DND-41 (cell line): ENCODE measurements at regions not wholly inside any gene's neighbourhood (a gene's known extent, or its start where the extent isn't known, plus 50 kb on each side); places are given as distances from the start of the nearest gene placed in this dataset.

Experiments
- ATAC-seq: fragments of 200-7000 bp; cut with Tn5 transposase; 3 replicates; pipeline ENCODE4 v1.9.1; 2021; ENCODE audit warnings: low read depth; ENCODE audit not compliant: insufficient read depth
- DNase-seq: peaks from one replicate; pipeline ENCODE4 v3.0.0-alpha.2; 2020
- H2AFZ ChIP-seq: 2 replicates; pipeline ENCODE4 v1.6.0; 2012; ENCODE audit warnings: low read depth, low read length
- H3K27ac ChIP-seq: 2 replicates; pipeline ENCODE4 v1.5.1; 2012; ENCODE audit warnings: low read length, inconsistent platforms
- H3K27me3 ChIP-seq: fragments of 200-600 bp; sonication (generic); 2 replicates; pipeline ENCODE4 v1.6.0; 2012; ENCODE audit warnings: low read length, mild to moderate bottlenecking, inconsistent platforms; ENCODE audit not compliant: insufficient read depth, poor library complexity
- H3K36me3 ChIP-seq: 2 replicates; pipeline ENCODE4 v1.5.1; 2012; ENCODE audit warnings: low read length, inconsistent platforms; ENCODE audit not compliant: insufficient read depth
- H3K4me1 ChIP-seq: 2 replicates; pipeline ENCODE4 v1.5.1; 2012; ENCODE audit warnings: mild to moderate bottlenecking, low read length; ENCODE audit not compliant: insufficient read depth
- H3K4me2 ChIP-seq: 2 replicates; pipeline ENCODE4 v1.6.0; 2012; ENCODE audit warnings: mild to moderate bottlenecking, moderate library complexity, low read length, inconsistent platforms; ENCODE audit not compliant: insufficient read depth
- H3K4me3 ChIP-seq, 2 experiments: fragments of 200-600 bp in 1 of 2; shearing (Covaris generic) in 1 of 2; 2 replicates each; pipeline ENCODE4 v1.5.1; 2012 to 2016; ENCODE audit warnings: inconsistent platforms in 2 of 2, low read length in 2 of 2, mild to moderate bottlenecking in 2 of 2, low read depth in 1 of 2, moderate library complexity in 1 of 2
- H3K79me2 ChIP-seq: 2 replicates; pipeline ENCODE4 v1.6.0; 2012; ENCODE audit warnings: low read length, inconsistent platforms; ENCODE audit not compliant: insufficient read depth
- H3K9ac ChIP-seq: 2 replicates; pipeline ENCODE4 v1.6.0; 2012; ENCODE audit warnings: low read depth, mild to moderate bottlenecking, inconsistent platforms, low read length, moderate library complexity
- H3K9me3 ChIP-seq: 2 replicates; pipeline ENCODE4 v1.5.1; 2012; ENCODE audit warnings: low read length, moderate library complexity, mild to moderate bottlenecking, inconsistent platforms; ENCODE audit not compliant: insufficient read depth, severe bottlenecking
- H4K20me1 ChIP-seq: 2 replicates; pipeline ENCODE4 v1.6.0; 2012; ENCODE audit warnings: low read length; ENCODE audit not compliant: insufficient read depth
- CTCF ChIP-seq: IDR thresholded peaks from 2 replicates; pipeline ENCODE4 v1.5.1; 2012; ENCODE audit warnings: borderline replicate concordance, low read length, moderate library complexity, mild to moderate bottlenecking; ENCODE audit not compliant: poor library complexity, severe bottlenecking; ENCODE audit errors: extremely low read depth
- EZH2 ChIP-seq: IDR thresholded peaks from 3 replicates; pipeline ENCODE4 v1.6.1; 2012; ENCODE audit warnings: borderline replicate concordance, low read depth, mild to moderate bottlenecking, moderate library complexity, low read length, inconsistent platforms; ENCODE audit not compliant: severe bottlenecking

GRCh38 chr10:36519909-36520308, 605.5 kb upstream of the ANKRD30A start:
- no peak for ATAC-seq
- H3K36me3 ChIP-seq = no peaks in the 10 kb centered on the region
- H3K4me2 ChIP-seq = no peak overlapping the region
- no peak overlapping the region for H2AFZ ChIP-seq
- H3K4me3 ChIP-seq = no peak overlapping the region
- TF ChIP-seq EZH2 = no peak
- no peak for TF ChIP-seq CTCF
- H4K20me1 ChIP-seq = no peaks in the 10 kb centered on the region
- H3K27me3 ChIP-seq = no peaks in the 10 kb centered on the region
- DNase-seq = no peak
- no peaks in the 10 kb centered on the region for H3K9me3 ChIP-seq
- H3K9ac ChIP-seq = no peak overlapping the region
- H3K79me2 ChIP-seq = no peaks in the 10 kb centered on the region
- H3K4me1 ChIP-seq = no peaks in the 10 kb centered on the region
- H3K27ac ChIP-seq = no peak overlapping the region

GRCh38 chr10:36516281-36516680, 609.1 kb upstream of the ANKRD30A start:
- no peaks in the 10 kb centered on the region for H3K4me1 ChIP-seq
- no peaks in the 10 kb centered on the region for H3K36me3 ChIP-seq
- no peaks in the 10 kb centered on the region for H4K20me1 ChIP-seq
- no peak overlapping the region for H3K4me2 ChIP-seq
- no peak for DNase-seq
- no peak overlapping the region for H3K4me3 ChIP-seq
- H3K27ac ChIP-seq = no peak overlapping the region
- H2AFZ ChIP-seq = no peak overlapping the region
- no peak for ATAC-seq
- H3K9ac ChIP-seq = no peak overlapping the region
- no peaks in the 10 kb centered on the region for H3K27me3 ChIP-seq
- no peak for TF ChIP-seq EZH2
- TF ChIP-seq CTCF = no peak
- no peaks in the 10 kb centered on the region for H3K9me3 ChIP-seq
- no peaks in the 10 kb centered on the region for H3K79me2 ChIP-seq

- Histone ChIP-seq H3K4me2 (no peak overlapping the region), H3K4me1 (no peaks in the 10 kb centered on the region), H3K9me3 (no peaks in the 10 kb centered on the region), H3K27me3 (no peaks in the 10 kb centered on the region), H3K9ac (no peak overlapping the region), H4K20me1 (no peaks in the 10 kb centered on the region), H2AFZ (no peak overlapping the region), H3K36me3 (no peaks in the 10 kb centered on the region), H3K4me3 (no peak overlapping the region), H3K79me2 (no peaks in the 10 kb centered on the region), H3K27ac (no peak overlapping the region)
- ATAC-seq (no peak), DNase-seq (no peak)
- TF ChIP-seq EZH2 = no peak
- no peak for TF ChIP-seq CTCF
Measured at GRCh38 chr10:36515319-36515718, 610.1 kb upstream of the ANKRD30A start.

- ATAC-seq = no peak
- H3K27me3 ChIP-seq = no peaks in the 10 kb centered on the region
- no peak for DNase-seq
- H3K79me2 ChIP-seq = no peaks in the 10 kb centered on the region
- H3K27ac ChIP-seq = no peak overlapping the region
- no peak overlapping the region for H3K9ac ChIP-seq
- H2AFZ ChIP-seq = no peak overlapping the region
- no peaks in the 10 kb centered on the region for H3K4me1 ChIP-seq
- TF ChIP-seq CTCF (no peak), EZH2 (no peak)
- no peaks in the 10 kb centered on the region for H4K20me1 ChIP-seq
- no peak overlapping the region for H3K4me2 ChIP-seq
- no peaks in the 10 kb centered on the region for H3K36me3 ChIP-seq
- H3K4me3 ChIP-seq = no peak overlapping the region
- no peaks in the 10 kb centered on the region for H3K9me3 ChIP-seq
Measured at GRCh38 chr10:36507715-36508114, 617.7 kb upstream of the ANKRD30A start.
